ENCODE measurements at regions not wholly inside any gene's neighbourhood (a gene's known extent, or its start where the extent isn't known, plus 50 kb on each side); places are given as distances from the start of the nearest gene placed in this dataset.

DNA sequence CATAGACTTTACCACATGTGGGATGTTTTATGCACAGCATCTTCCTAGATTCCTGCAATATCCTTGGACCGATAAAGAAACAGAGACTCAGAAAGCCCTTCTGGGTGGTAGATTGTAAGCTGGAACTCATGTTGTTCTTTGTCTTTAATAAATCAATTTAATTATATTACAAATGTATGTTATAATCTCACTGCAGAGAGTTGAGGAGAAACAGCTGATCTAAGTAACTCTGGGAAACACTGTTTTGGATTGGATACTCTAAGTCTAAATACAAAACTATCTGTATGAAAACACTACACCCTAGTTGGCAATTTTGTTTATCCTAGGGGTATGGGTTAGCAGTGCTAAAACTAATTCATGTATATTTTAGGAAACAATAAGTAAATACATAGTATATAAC, 1015.2 kb downstream of the XPNPEP1 start:
- Histone ChIP-seq H3K9ac (ENCODE audit: low read length in 3 of 3) (no peak overlapping the region), H3K27ac (ENCODE audit: low read depth in 2 of 2, low read length in 2 of 2) (no peak overlapping the region), H3K9me3 (ENCODE audit: control insufficient read depth in 2 of 3, insufficient read depth in 1 of 3, low read length in 3 of 3) (no peaks in the 10 kb centered on the region), H3K4me3 (ENCODE audit: low read length in 3 of 3) (no peak overlapping the region), H3K27me3 (ENCODE audit: control insufficient read depth, insufficient read depth, low read length) (no peaks in the 10 kb centered on the region), H3K36me3 (ENCODE audit: control insufficient read depth in 2 of 3, insufficient read depth in 3 of 3, low read length in 3 of 3) (no peaks in the 10 kb centered on the region), H3K4me1 (ENCODE audit: control insufficient read depth in 2 of 3, insufficient read depth in 2 of 3, low read depth in 1 of 3, low read length in 3 of 3) (peaks cover 0 to 4% (median 0%) of the 10 kb centered on the region in 3 donors)
- TF ChIP-seq, protein P1, sequence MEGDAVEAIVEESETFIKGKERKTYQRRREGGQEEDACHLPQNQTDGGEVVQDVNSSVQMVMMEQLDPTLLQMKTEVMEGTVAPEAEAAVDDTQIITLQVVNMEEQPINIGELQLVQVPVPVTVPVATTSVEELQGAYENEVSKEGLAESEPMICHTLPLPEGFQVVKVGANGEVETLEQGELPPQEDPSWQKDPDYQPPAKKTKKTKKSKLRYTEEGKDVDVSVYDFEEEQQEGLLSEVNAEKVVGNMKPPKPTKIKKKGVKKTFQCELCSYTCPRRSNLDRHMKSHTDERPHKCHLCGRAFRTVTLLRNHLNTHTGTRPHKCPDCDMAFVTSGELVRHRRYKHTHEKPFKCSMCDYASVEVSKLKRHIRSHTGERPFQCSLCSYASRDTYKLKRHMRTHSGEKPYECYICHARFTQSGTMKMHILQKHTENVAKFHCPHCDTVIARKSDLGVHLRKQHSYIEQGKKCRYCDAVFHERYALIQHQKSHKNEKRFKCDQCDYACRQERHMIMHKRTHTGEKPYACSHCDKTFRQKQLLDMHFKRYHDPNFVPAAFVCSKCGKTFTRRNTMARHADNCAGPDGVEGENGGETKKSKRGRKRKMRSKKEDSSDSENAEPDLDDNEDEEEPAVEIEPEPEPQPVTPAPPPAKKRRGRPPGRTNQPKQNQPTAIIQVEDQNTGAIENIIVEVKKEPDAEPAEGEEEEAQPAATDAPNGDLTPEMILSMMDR (IDR thresholded peaks at IDR 0.05; ENCODE audit: borderline replicate concordance, extremely low read depth, insufficient read depth): no peak
- peak in 2 of 5 donors; percentile 46 to 74 for DNase-seq
- intact Hi-C loops (cut with DNase I): no loop called here
- FAIRE-seq: no peak

DNA sequence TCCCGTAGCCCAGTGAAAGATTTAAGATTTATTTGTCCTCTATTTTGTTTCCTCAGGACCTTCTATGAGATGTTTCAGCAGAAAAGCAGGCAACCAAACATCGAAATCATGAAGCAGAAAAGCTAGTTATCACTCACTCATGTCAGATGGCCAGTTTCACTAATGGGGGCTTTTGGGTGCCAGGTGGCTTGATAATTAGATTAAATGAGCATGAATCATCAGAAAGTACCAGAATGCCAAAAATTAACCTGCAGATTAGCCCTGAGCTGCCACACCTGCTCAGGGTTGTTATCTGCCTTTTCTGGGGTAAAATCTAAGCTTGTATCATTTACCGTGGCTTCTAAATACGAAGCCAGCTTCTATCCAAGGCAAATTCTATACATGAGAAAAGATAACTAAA, 1017.5 kb downstream of the XPNPEP1 start:
- no peak for FAIRE-seq
- TF ChIP-seq, protein P1 (IDR thresholded peaks at IDR 0.05; ENCODE audit: borderline replicate concordance, extremely low read depth, insufficient read depth): no peak
- intact Hi-C loops (cut with DNase I): no loop called here

DNA sequence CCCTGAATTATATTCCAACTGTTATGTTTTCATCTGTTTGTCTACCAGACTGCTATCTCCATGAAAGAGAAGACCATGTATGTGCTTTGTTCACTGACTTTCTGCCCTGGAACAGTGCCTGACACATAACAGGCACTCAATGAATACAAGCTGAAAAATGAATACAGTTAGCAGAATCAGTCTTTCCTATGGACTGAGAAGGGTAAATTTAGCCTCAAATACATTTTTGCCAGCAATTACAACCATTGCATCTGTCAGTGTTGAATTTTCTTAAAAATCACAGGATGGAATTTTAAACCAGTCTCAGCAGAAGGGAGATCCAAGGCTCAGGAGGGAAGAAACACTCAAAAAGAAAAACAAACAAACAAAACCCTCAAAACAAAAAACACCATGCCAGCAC, 1018.1 kb downstream of the XPNPEP1 start:
- H3K36me3 ChIP-seq (ENCODE audit: control insufficient read depth in 2 of 3, insufficient read depth in 3 of 3, low read length in 3 of 3): no peaks in the 10 kb centered on the region
- H3K4me3 ChIP-seq (ENCODE audit: low read length in 3 of 3): no peak overlapping the region
- no peak overlapping the region for H3K27ac ChIP-seq (ENCODE audit: low read depth in 2 of 2, low read length in 2 of 2)
- intact Hi-C loops (cut with DNase I): no loop called here
- no peaks in the 10 kb centered on the region for H3K4me1 ChIP-seq (ENCODE audit: control insufficient read depth in 2 of 3, insufficient read depth in 2 of 3, low read depth in 1 of 3, low read length in 3 of 3)
- DNase-seq (no peak), FAIRE-seq (no peak)
- TF ChIP-seq, protein P1 (IDR thresholded peaks at IDR 0.05; ENCODE audit: borderline replicate concordance, extremely low read depth, insufficient read depth): no peak
- no peaks in the 10 kb centered on the region for H3K9me3 ChIP-seq (ENCODE audit: control insufficient read depth in 2 of 3, insufficient read depth in 1 of 3, low read length in 3 of 3)
- no peak overlapping the region for H3K9ac ChIP-seq (ENCODE audit: low read length in 3 of 3)
- H3K27me3 ChIP-seq (ENCODE audit: control insufficient read depth, insufficient read depth, low read length): no peaks in the 10 kb centered on the region

More for the DNA sequence above, 1017.5 kb downstream of the XPNPEP1 start:
- H3K27ac ChIP-seq (ENCODE audit: low read depth in 2 of 2, low read length in 2 of 2): no peak overlapping the region
- no peak for DNase-seq
- no peaks in the 10 kb centered on the region for H3K36me3 ChIP-seq (ENCODE audit: control insufficient read depth in 2 of 3, insufficient read depth in 3 of 3, low read length in 3 of 3)
- no peaks in the 10 kb centered on the region for H3K4me1 ChIP-seq (ENCODE audit: control insufficient read depth in 2 of 3, insufficient read depth in 2 of 3, low read depth in 1 of 3, low read length in 3 of 3)
- H3K9ac ChIP-seq (ENCODE audit: low read length in 3 of 3): no peak overlapping the region
- H3K27me3 ChIP-seq (ENCODE audit: control insufficient read depth, insufficient read depth, low read length): no peaks in the 10 kb centered on the region
- no peaks in the 10 kb centered on the region for H3K9me3 ChIP-seq (ENCODE audit: control insufficient read depth in 2 of 3, insufficient read depth in 1 of 3, low read length in 3 of 3)
- no peak overlapping the region for H3K4me3 ChIP-seq (ENCODE audit: low read length in 3 of 3)

DNA sequence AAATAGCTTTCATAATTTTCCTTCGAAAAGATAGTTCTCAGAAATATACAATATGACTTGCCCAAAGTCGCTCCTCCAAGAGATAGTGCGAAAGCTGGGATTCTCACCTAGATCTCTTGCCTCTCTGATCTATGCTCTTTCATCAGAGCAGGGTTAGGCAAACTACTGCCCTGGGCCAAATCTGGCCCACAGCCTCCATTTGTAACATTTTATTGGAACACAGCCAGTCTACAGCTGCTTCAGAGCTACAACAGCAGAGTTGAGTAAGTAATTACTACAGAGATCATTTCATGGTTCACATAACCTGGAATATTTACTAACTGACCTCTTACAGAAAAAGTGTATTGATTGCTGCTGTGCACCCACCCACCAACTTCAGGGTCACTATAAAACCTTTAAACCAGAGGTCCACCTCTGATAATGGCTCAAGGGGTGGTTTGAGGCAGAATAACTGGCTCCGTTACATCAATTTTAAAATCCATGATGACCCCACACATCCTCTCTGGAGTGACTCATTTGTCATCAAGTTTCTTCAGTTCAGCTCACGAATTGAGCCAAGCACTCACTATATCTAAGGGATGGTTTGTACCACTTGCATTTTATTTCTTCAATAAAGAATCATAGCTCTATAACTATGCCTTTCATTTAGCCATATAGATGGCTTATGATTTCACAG, 1019.0 kb downstream of the XPNPEP1 start:
- DNase-seq (peak in 1 of 5 donors; percentile 15), FAIRE-seq (no peak)
- no peaks in the 10 kb centered on the region for H3K27me3 ChIP-seq (ENCODE audit: control insufficient read depth, insufficient read depth, low read length)
- no peak overlapping the region for H3K9ac ChIP-seq (ENCODE audit: low read length in 3 of 3)
- no peaks in the 10 kb centered on the region for H3K9me3 ChIP-seq (ENCODE audit: control insufficient read depth in 2 of 3, insufficient read depth in 1 of 3, low read length in 3 of 3)
- no peak overlapping the region for H3K4me3 ChIP-seq (ENCODE audit: low read length in 3 of 3)
- TF ChIP-seq, protein P1 (IDR thresholded peaks at IDR 0.05; ENCODE audit: borderline replicate concordance, extremely low read depth, insufficient read depth): no peak
- H3K27ac ChIP-seq (ENCODE audit: low read depth in 2 of 2, low read length in 2 of 2): no peak overlapping the region
- H3K36me3 ChIP-seq (ENCODE audit: control insufficient read depth in 2 of 3, insufficient read depth in 3 of 3, low read length in 3 of 3): no peaks in the 10 kb centered on the region
- intact Hi-C loops (cut with DNase I): no loop called here
- H3K4me1 ChIP-seq (ENCODE audit: control insufficient read depth in 2 of 3, insufficient read depth in 2 of 3, low read depth in 1 of 3, low read length in 3 of 3): no peaks in the 10 kb centered on the region

Data from kidney (tissue), 13 donors.